ENCODE measurements at regions not wholly inside any gene's neighbourhood (a gene's known extent, or its start where the extent isn't known, plus 50 kb on each side); places are given as distances from the start of the nearest gene placed in this dataset.

DNA sequence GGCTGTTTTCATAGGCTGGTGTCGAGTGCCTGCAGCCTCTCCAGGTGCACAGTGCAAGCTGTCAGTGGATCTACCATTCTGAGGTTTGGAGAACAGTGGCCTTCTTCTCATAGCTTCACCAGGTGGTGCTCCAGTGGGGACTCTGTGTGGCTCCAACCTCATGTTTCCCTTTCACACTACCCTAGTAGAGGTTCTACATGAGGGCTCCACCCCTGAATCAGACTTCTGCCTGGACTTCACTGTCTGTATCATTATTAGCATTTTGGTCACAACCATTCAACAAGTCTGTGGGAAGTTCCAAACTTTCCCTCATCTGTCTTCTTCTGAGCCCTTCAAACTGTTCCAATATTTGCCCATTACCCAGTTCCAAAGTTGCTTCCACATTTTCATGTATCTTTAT is 1003.7 kb downstream of the MCTP2 start:
- no peak for TF ChIP-seq POLR2AphosphoS5 (IDR thresholded peaks at IDR 0.05; ENCODE audit: low read depth)
- TF ChIP-seq GABPA (IDR thresholded peaks at IDR 0.05; ENCODE audit: low read depth) = no peak
- TF ChIP-seq, protein P1, sequence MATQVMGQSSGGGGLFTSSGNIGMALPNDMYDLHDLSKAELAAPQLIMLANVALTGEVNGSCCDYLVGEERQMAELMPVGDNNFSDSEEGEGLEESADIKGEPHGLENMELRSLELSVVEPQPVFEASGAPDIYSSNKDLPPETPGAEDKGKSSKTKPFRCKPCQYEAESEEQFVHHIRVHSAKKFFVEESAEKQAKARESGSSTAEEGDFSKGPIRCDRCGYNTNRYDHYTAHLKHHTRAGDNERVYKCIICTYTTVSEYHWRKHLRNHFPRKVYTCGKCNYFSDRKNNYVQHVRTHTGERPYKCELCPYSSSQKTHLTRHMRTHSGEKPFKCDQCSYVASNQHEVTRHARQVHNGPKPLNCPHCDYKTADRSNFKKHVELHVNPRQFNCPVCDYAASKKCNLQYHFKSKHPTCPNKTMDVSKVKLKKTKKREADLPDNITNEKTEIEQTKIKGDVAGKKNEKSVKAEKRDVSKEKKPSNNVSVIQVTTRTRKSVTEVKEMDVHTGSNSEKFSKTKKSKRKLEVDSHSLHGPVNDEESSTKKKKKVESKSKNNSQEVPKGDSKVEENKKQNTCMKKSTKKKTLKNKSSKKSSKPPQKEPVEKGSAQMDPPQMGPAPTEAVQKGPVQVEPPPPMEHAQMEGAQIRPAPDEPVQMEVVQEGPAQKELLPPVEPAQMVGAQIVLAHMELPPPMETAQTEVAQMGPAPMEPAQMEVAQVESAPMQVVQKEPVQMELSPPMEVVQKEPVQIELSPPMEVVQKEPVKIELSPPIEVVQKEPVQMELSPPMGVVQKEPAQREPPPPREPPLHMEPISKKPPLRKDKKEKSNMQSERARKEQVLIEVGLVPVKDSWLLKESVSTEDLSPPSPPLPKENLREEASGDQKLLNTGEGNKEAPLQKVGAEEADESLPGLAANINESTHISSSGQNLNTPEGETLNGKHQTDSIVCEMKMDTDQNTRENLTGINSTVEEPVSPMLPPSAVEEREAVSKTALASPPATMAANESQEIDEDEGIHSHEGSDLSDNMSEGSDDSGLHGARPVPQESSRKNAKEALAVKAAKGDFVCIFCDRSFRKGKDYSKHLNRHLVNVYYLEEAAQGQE (IDR thresholded peaks at IDR 0.05; ENCODE audit: insufficient replicate concordance, low read depth) = no peak
- TF ChIP-seq, protein P2, sequence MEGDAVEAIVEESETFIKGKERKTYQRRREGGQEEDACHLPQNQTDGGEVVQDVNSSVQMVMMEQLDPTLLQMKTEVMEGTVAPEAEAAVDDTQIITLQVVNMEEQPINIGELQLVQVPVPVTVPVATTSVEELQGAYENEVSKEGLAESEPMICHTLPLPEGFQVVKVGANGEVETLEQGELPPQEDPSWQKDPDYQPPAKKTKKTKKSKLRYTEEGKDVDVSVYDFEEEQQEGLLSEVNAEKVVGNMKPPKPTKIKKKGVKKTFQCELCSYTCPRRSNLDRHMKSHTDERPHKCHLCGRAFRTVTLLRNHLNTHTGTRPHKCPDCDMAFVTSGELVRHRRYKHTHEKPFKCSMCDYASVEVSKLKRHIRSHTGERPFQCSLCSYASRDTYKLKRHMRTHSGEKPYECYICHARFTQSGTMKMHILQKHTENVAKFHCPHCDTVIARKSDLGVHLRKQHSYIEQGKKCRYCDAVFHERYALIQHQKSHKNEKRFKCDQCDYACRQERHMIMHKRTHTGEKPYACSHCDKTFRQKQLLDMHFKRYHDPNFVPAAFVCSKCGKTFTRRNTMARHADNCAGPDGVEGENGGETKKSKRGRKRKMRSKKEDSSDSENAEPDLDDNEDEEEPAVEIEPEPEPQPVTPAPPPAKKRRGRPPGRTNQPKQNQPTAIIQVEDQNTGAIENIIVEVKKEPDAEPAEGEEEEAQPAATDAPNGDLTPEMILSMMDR (IDR thresholded peaks at IDR 0.05; ENCODE audit: insufficient read depth, low read length) = no peak
- no peak for TF ChIP-seq SPI1 (IDR thresholded peaks at IDR 0.05; ENCODE audit: borderline replicate concordance, low read depth)
- Histone ChIP-seq H3K27ac (replicated peaks) (no peak overlapping the region), H3K27me3 (ENCODE audit: insufficient read depth, poor library complexity, severe bottlenecking) (no peaks in the 10 kb centered on the region), H3K4me3 (replicated peaks; ENCODE audit: insufficient read depth, low read length) (no peak overlapping the region)
- DNase-seq (ENCODE audit: low read depth in 1 of 2, low spot score in 1 of 2) = no peak

DNA sequence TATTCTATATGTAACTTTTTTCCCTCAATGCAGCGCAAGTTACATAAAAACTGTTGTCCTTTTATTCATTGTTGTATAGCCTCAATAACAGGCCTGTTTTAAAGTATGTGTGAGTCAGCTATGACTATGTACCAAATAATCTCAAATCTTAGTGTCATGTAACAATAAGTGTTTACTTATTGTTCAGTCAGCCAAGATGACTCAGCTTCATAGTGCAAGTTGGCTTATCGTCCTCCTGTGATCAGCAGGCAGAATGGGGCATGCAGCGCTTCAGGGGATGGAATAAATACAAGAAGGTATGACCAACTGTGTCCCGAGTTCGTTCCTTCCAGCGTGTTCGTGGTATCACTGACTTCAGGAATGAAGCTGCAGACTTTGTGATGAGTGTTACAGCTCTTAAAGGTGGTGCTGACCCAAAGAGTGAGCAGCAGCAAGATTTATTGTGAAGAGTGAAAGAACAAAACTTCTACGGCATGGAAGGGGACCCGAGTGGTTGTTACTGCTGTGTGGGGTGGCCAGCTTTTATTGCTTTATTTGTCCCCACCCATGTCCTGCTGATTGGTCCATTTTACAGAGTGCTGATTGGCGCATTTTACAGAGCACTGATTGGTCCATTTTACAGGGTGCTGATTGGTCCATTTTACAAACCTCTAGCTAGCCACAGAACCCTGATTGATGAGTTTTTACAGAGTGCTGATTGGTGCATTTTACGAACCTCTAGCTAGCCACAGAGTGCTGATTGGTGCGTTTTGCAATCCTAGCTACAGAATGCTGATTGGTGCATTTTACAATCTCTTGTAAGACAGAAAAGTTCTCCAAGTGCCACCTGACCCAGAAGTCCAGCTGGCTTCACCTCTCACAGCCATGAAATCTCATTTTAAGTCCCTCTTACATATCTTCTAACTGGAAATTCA is 1016.0 kb downstream of the MCTP2 start:
- Histone ChIP-seq H3K4me3 (replicated peaks; ENCODE audit: insufficient read depth, low read length) (no peak overlapping the region), H3K27ac (replicated peaks) (no peak overlapping the region), H3K27me3 (ENCODE audit: insufficient read depth, poor library complexity, severe bottlenecking) (no peaks in the 10 kb centered on the region)
- no peak for DNase-seq (ENCODE audit: low read depth in 1 of 2, low spot score in 1 of 2)
- TF ChIP-seq GABPA (IDR thresholded peaks at IDR 0.05; ENCODE audit: low read depth) = no peak
- TF ChIP-seq, protein P1 (IDR thresholded peaks at IDR 0.05; ENCODE audit: insufficient replicate concordance, low read depth) = no peak
- no peak for TF ChIP-seq POLR2AphosphoS5 (IDR thresholded peaks at IDR 0.05; ENCODE audit: low read depth)
- TF ChIP-seq, protein P2 (IDR thresholded peaks at IDR 0.05; ENCODE audit: insufficient read depth, low read length) = no peak
- TF ChIP-seq SPI1 (IDR thresholded peaks at IDR 0.05; ENCODE audit: borderline replicate concordance, low read depth) = no peak

DNA sequence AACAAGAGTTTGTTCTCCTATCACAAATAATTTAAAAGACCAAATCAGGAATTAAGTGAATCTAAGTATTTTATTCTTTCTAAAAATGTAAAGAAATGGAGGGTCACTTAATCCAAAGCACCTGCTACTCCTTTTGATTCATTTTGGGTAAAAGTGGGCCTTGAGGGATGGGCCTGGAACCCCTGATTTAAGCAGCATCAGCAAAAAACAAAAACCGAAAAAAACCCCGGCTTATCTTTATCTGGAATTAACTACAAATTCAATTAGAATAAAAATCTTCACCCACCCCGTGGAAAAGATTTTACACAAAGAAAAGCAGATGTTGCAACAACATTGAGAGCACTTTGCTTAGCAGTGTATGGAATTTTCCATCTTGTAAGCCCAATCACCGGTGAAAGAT is 1018.2 kb downstream of the MCTP2 start:
- no peak for DNase-seq (ENCODE audit: low read depth in 1 of 2, low spot score in 1 of 2)
- no peak for TF ChIP-seq GABPA (IDR thresholded peaks at IDR 0.05; ENCODE audit: low read depth)
- no peak for TF ChIP-seq POLR2AphosphoS5 (IDR thresholded peaks at IDR 0.05; ENCODE audit: low read depth)
- TF ChIP-seq SPI1 (IDR thresholded peaks at IDR 0.05; ENCODE audit: borderline replicate concordance, low read depth) = no peak
- TF ChIP-seq, protein P2 (IDR thresholded peaks at IDR 0.05; ENCODE audit: insufficient read depth, low read length) = no peak
- TF ChIP-seq, protein P1 (IDR thresholded peaks at IDR 0.05; ENCODE audit: insufficient replicate concordance, low read depth) = no peak
- H3K4me3 ChIP-seq (replicated peaks; ENCODE audit: insufficient read depth, low read length) = no peak overlapping the region
- H3K27ac ChIP-seq (replicated peaks) = no peak overlapping the region
- no peaks in the 10 kb centered on the region for H3K27me3 ChIP-seq (ENCODE audit: insufficient read depth, poor library complexity, severe bottlenecking)
